Ishikawa (cell line): ENCODE measurements at regions not wholly inside any gene's neighbourhood (a gene's known extent, or its start where the extent isn't known, plus 50 kb on each side); places are given as distances from the start of the nearest gene placed in this dataset.

Experiments used
- CEBPB ChIP-seq: IDR thresholded peaks from 2 replicates; pipeline ENCODE4 v1.6.1; 2012
- CREB1 ChIP-seq: IDR thresholded peaks from 2 replicates; pipeline ENCODE4 v1.6.1; 2012; ENCODE audit warnings: low read depth
- EGR1 ChIP-seq: IDR thresholded peaks from 2 replicates; pipeline ENCODE4 v1.6.1; 2012
- EP300 ChIP-seq: IDR thresholded peaks from 2 replicates; pipeline ENCODE4 v1.6.1; 2012; ENCODE audit warnings: borderline replicate concordance
- FOXM1 ChIP-seq: IDR thresholded peaks from 2 replicates; pipeline ENCODE4 v1.6.1; 2012; ENCODE audit warnings: low read depth, borderline replicate concordance
- NFIC ChIP-seq: IDR thresholded peaks from 2 replicates; pipeline ENCODE4 v1.6.1; 2012
- RAD21 ChIP-seq: IDR thresholded peaks from 2 replicates; pipeline ENCODE4 v1.6.1; 2012; ENCODE audit warnings: low read depth
- REST ChIP-seq: IDR thresholded peaks from 2 replicates; pipeline ENCODE4 v1.6.1; 2012; ENCODE audit warnings: low read depth, mild to moderate bottlenecking
- TAF1 ChIP-seq: IDR thresholded peaks from 2 replicates; pipeline ENCODE4 v1.6.1; 2012; ENCODE audit warnings: low read depth, mild to moderate bottlenecking
- TCF12 ChIP-seq: IDR thresholded peaks from 2 replicates; pipeline ENCODE4 v1.6.1; 2012; ENCODE audit warnings: low read depth
- TEAD4 ChIP-seq: IDR thresholded peaks from 2 replicates; pipeline ENCODE4 v1.6.1; 2012
- USF1 ChIP-seq: IDR thresholded peaks from 2 replicates; pipeline ENCODE4 v1.6.1; 2012
- YY1 ChIP-seq: IDR thresholded peaks from 2 replicates; pipeline ENCODE4 v1.6.1; 2012; ENCODE audit warnings: low read depth
- ZBTB7A ChIP-seq: IDR thresholded peaks from 2 replicates; pipeline ENCODE4 v1.6.1; 2012; ENCODE audit warnings: low read depth
- TF ChIP-seq, protein P1 (sequence below): IDR thresholded peaks from 2 replicates; pipeline ENCODE4 v1.6.1; 2012

- TF ChIP-seq CEBPB = no peak
- TF ChIP-seq TCF12 = no peak
- no peak for TF ChIP-seq TEAD4
- no peak for TF ChIP-seq USF1
- no peak for TF ChIP-seq FOXM1
These were observed 168.0 kb downstream of the LINC00237 start for GRCh38 chr20:20938131-20938530.

DNA sequence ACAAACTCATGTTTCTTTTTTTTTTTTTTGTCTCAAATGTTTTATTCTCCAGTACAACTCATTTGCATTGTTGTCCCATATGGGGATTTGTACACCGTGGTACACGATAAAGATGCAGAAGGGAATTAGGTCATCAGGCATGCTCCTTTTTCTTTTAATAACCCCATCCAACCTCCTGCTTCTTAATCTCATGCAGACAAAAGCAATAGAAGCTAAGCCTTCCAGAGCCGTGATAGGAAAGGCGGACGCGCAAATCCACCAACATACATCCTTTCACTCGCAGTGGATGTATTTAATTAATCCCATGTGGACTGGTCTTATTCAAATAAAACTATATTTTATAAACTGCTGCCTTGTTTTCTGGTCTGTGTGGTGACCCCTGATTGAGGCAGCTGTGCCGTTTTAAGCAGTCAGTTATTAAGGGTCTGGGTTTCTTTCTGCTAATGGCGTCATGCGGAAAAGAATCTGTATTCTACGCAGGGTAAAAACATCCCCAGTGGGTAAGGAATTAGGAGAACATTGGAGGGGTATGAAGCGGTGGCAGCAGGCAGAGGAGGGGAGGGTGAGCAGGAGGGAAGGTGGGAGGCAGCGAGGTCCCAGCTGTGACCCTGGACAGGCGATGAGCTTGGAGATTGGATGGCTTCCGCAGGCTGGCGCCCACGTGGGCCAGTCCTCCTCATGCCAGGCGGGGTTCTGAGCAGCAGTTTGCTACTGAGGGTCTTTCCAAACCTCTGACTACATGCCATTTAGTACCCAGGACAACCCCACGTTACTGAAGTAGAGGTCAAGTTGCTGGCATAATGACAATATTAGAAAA lies 172.8 kb downstream of the LINC00237 start:
- TF ChIP-seq TEAD4 (no peak), EP300 (no peak), CREB1 (no peak), ZBTB7A (no peak), REST (no peak), NFIC (no peak), USF1 (no peak)

DNA sequence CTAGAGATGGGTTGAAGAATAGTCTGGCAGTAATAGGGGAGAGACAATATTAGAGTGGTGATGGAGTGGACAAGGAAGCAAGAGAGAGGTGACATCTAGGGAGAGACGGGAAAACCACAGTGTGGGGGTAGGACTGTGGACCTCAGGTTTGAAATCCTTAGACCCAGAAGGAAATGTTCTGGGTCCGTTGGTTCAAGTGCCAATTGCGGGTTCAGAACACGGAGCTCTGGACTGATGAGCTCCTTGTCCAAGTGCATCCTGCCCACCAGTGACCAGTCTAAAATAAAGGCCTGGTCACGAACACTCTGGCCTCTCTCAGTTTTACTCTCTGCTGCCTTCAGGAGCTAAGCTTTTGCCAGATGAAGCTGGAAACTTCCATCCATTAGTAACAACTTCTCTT lies 174.0 kb downstream of the LINC00237 start:
- TF ChIP-seq EGR1 = no peak
- no peak for TF ChIP-seq YY1
- TF ChIP-seq TEAD4 = no peak
- no peak for TF ChIP-seq CEBPB
- TF ChIP-seq EP300 = no peak
- TF ChIP-seq, protein P1, sequence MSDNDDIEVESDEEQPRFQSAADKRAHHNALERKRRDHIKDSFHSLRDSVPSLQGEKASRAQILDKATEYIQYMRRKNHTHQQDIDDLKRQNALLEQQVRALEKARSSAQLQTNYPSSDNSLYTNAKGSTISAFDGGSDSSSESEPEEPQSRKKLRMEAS = no peak
- TF ChIP-seq TAF1 = no peak

- no peak for TF ChIP-seq FOXM1
These were observed 174.5 kb downstream of the LINC00237 start for GRCh38 chr20:20931632-20932031.

DNA sequence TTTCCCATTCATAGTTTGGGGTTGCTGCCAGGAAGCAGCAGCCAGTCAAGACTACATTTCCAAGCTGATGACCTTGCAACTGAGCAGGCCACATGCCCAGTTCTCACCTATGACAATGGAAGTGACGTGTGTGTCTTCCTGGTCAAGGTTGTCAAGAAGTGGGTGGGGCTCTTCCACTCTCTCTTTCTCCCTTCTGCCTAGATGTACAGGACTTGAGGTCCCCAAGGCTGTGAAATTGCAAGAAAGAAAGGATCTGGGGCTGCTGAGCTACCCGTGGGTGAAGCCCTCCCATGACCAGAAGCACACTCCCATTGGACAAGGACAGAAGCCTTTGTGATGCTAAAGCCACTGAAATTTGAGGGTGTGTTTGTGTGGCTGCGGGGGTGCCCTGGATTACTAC lies 175.1 kb downstream of the LINC00237 start:
- TF ChIP-seq EP300 = no peak

DNA sequence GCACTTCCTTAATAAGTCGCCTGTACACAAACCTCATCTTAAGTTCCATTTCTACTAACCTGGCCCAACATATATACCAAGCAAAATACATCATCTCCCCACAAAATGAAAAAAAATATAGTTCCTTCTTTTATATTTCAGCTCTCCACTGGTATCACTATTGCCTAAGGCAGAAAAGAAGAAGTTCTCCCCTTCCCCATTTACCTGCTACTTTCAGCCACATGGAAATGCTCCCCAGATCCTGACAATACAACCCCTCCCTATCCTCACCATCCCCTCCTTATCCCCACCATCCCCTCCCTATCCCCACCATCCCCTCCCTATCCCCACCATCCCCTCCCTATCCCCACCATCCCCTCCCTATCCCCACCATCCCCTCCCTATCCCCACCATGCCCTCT lies 175.7 kb downstream of the LINC00237 start:
- TF ChIP-seq TCF12 = no peak
- TF ChIP-seq EGR1 = no peak
- no peak for TF ChIP-seq TEAD4
- no peak for TF ChIP-seq NFIC
- TF ChIP-seq RAD21 = no peak
- no peak for TF ChIP-seq YY1
- TF ChIP-seq USF1 = no peak
- TF ChIP-seq REST = no peak
- TF ChIP-seq EP300 = no peak
- no peak for TF ChIP-seq FOXM1
- no peak for TF ChIP-seq CREB1
- TF ChIP-seq, protein P1 = no peak
- TF ChIP-seq CEBPB = no peak
- TF ChIP-seq ZBTB7A = no peak
- no peak for TF ChIP-seq TAF1

GRCh38 chr20:20929341-20929740 lies 176.8 kb downstream of the LINC00237 start:
- no peak for TF ChIP-seq RAD21
- TF ChIP-seq NFIC = no peak
